Activated T-helper 17 cell treated with anti-CD3 and anti-CD28 coated beads, Interleukin-2, amount 50 U/mL, for 72 hours (primary cell): ENCODE measurements at regions not wholly inside any gene's neighbourhood (a gene's known extent, or its start where the extent isn't known, plus 50 kb on each side); places are given as distances from the start of the nearest gene placed in this dataset.

ENCODE experiments used
- ATAC-seq: fragments of 150-1000 bp; cut with Tn5 transposase; replicated peaks from 2 replicates; pipeline ENCODE4 v1.10.0; 2021; ENCODE audit warnings: mild to moderate bottlenecking, moderate library complexity
- H3K27ac Mint-ChIP-seq: one replicate; pipeline ENCODE4 v1.8.0; 2022; ENCODE audit warnings: mixed read lengths
- H3K27me3 Mint-ChIP-seq: one replicate; pipeline ENCODE4 v1.8.0; 2022; ENCODE audit warnings: mixed read lengths
- H3K36me3 Mint-ChIP-seq: one replicate; pipeline ENCODE4 v1.8.0; 2022; ENCODE audit warnings: low read depth, mild to moderate bottlenecking, mixed read lengths
- H3K4me1 Mint-ChIP-seq: one replicate; pipeline ENCODE4 v1.8.0; 2022; ENCODE audit warnings: mixed read lengths
- H3K4me3 Mint-ChIP-seq: one replicate; pipeline ENCODE4 v1.8.0; 2022; ENCODE audit warnings: mild to moderate bottlenecking, mixed read lengths
- H3K9me3 Mint-ChIP-seq: one replicate; pipeline ENCODE4 v1.8.0; 2022; ENCODE audit warnings: mixed read lengths

- Mint-ChIP-seq H3K4me1 (no peaks in the 10 kb centered on the region), H3K9me3 (no peaks in the 10 kb centered on the region), H3K36me3 (no peaks in the 10 kb centered on the region), H3K27ac (no peak overlapping the region), H3K27me3 (peaks cover 17% of the 10 kb centered on the region), H3K4me3 (no peak overlapping the region)
- no peak for ATAC-seq
Observed at GRCh38 chr1:29635501-29636263, 399.4 kb downstream of the PTPRU start.

GRCh38 chr1:29634746-29635335, 398.5 kb downstream of the PTPRU start:
- ATAC-seq, result no peak
- no peaks in the 10 kb centered on the region for H3K9me3 Mint-ChIP-seq
- no peaks in the 10 kb centered on the region for H3K4me1 Mint-ChIP-seq
- H3K36me3 Mint-ChIP-seq, result no peaks in the 10 kb centered on the region
- H3K27ac Mint-ChIP-seq, result no peak overlapping the region
- no peak overlapping the region for H3K4me3 Mint-ChIP-seq
- H3K27me3 Mint-ChIP-seq, result peaks cover 17% of the 10 kb centered on the region

- Mint-ChIP-seq H3K36me3 (no peaks in the 10 kb centered on the region), H3K27me3 (peaks cover 17% of the 10 kb centered on the region), H3K9me3 (no peaks in the 10 kb centered on the region)
Observed at GRCh38 chr1:29634324-29634723, 398.0 kb downstream of the PTPRU start.

GRCh38 chr1:29633771-29634170, 397.4 kb downstream of the PTPRU start:
- Mint-ChIP-seq H3K4me1 (no peaks in the 10 kb centered on the region), H3K9me3 (no peaks in the 10 kb centered on the region), H3K4me3 (no peak overlapping the region), H3K27me3 (peaks cover 14% of the 10 kb centered on the region), H3K27ac (no peak overlapping the region), H3K36me3 (no peaks in the 10 kb centered on the region)
- no peak for ATAC-seq

More at GRCh38 chr1:29634324-29634723, 398.0 kb downstream of the PTPRU start:
- no peak overlapping the region for H3K27ac Mint-ChIP-seq
- no peak overlapping the region for H3K4me3 Mint-ChIP-seq
- H3K4me1 Mint-ChIP-seq, result no peaks in the 10 kb centered on the region
- ATAC-seq, result no peak

- no peaks in the 10 kb centered on the region for H3K4me1 Mint-ChIP-seq
- H3K27me3 Mint-ChIP-seq, result peaks cover 19% of the 10 kb centered on the region
- H3K27ac Mint-ChIP-seq, result no peak overlapping the region
- no peak overlapping the region for H3K4me3 Mint-ChIP-seq
- ATAC-seq, result no peak
- H3K36me3 Mint-ChIP-seq, result no peaks in the 10 kb centered on the region
- H3K9me3 Mint-ChIP-seq, result no peaks in the 10 kb centered on the region
Observed at GRCh38 chr1:29632806-29633615, 396.7 kb downstream of the PTPRU start.

- Mint-ChIP-seq H3K9me3 (no peaks in the 10 kb centered on the region), H3K4me3 (no peak overlapping the region), H3K27me3 (peaks cover 19% of the 10 kb centered on the region), H3K4me1 (no peaks in the 10 kb centered on the region), H3K27ac (no peak overlapping the region), H3K36me3 (no peaks in the 10 kb centered on the region)
- ATAC-seq, result no peak
Observed at GRCh38 chr1:29631836-29632805, 395.8 kb downstream of the PTPRU start.

GRCh38 chr1:29631361-29631760, 395.0 kb downstream of the PTPRU start:
- ATAC-seq, result no peak
- H3K4me3 Mint-ChIP-seq, result no peak overlapping the region
- no peak overlapping the region for H3K27ac Mint-ChIP-seq
- H3K4me1 Mint-ChIP-seq, result no peaks in the 10 kb centered on the region
- H3K27me3 Mint-ChIP-seq, result peaks cover 22% of the 10 kb centered on the region
- no peaks in the 10 kb centered on the region for H3K9me3 Mint-ChIP-seq
- H3K36me3 Mint-ChIP-seq, result no peaks in the 10 kb centered on the region

GRCh38 chr1:29630756-29631155, 394.4 kb downstream of the PTPRU start:
- Mint-ChIP-seq H3K27me3 (peaks cover 20% of the 10 kb centered on the region), H3K27ac (no peak overlapping the region), H3K4me3 (no peak overlapping the region), H3K36me3 (no peaks in the 10 kb centered on the region), H3K9me3 (no peaks in the 10 kb centered on the region), H3K4me1 (no peaks in the 10 kb centered on the region)
- no peak for ATAC-seq

GRCh38 chr1:29629814-29630516, 393.6 kb downstream of the PTPRU start:
- Mint-ChIP-seq H3K36me3 (no peaks in the 10 kb centered on the region), H3K9me3 (no peaks in the 10 kb centered on the region), H3K27me3 (peaks cover 18% of the 10 kb centered on the region), H3K27ac (no peak overlapping the region), H3K4me1 (no peaks in the 10 kb centered on the region), H3K4me3 (no peak overlapping the region)
- ATAC-seq, result no peak

- Mint-ChIP-seq H3K9me3 (no peaks in the 10 kb centered on the region), H3K36me3 (no peaks in the 10 kb centered on the region), H3K4me1 (no peaks in the 10 kb centered on the region), H3K27me3 (peaks cover 23% of the 10 kb centered on the region), H3K27ac (no peak overlapping the region), H3K4me3 (no peak overlapping the region)
- no peak for ATAC-seq
Observed at GRCh38 chr1:29629401-29629800, 393.1 kb downstream of the PTPRU start.

GRCh38 chr1:29628190-29628589, 391.9 kb downstream of the PTPRU start:
- Mint-ChIP-seq H3K4me3 (no peak overlapping the region), H3K9me3 (no peaks in the 10 kb centered on the region), H3K4me1 (no peaks in the 10 kb centered on the region), H3K27ac (no peak overlapping the region), H3K36me3 (no peaks in the 10 kb centered on the region), H3K27me3 (peaks cover 19% of the 10 kb centered on the region)
- no peak for ATAC-seq

GRCh38 chr1:29626726-29627125, 390.4 kb downstream of the PTPRU start:
- peaks cover 19% of the 10 kb centered on the region for H3K27me3 Mint-ChIP-seq
- no peaks in the 10 kb centered on the region for H3K36me3 Mint-ChIP-seq
- no peaks in the 10 kb centered on the region for H3K9me3 Mint-ChIP-seq
- H3K27ac Mint-ChIP-seq, result no peak overlapping the region
- no peak overlapping the region for H3K4me3 Mint-ChIP-seq
- H3K4me1 Mint-ChIP-seq, result no peaks in the 10 kb centered on the region
- no peak for ATAC-seq

- Mint-ChIP-seq H3K36me3 (no peaks in the 10 kb centered on the region), H3K4me3 (no peak overlapping the region)
- ATAC-seq, result no peak
Observed at GRCh38 chr1:29626066-29626465, 389.7 kb downstream of the PTPRU start.

More at GRCh38 chr1:29626066-29626465, 389.7 kb downstream of the PTPRU start:
- Mint-ChIP-seq H3K4me1 (no peaks in the 10 kb centered on the region), H3K9me3 (no peaks in the 10 kb centered on the region), H3K27ac (no peak overlapping the region), H3K27me3 (peaks cover 21% of the 10 kb centered on the region)
